AG04449 (cell line): ENCODE measurements at regions not wholly inside any gene's neighbourhood (a gene's known extent, or its start where the extent isn't known, plus 50 kb on each side); places are given as distances from the start of the nearest gene placed in this dataset.

Experiments
- CTCF ChIA-PET: fragments of 350-600 bp; formaldehyde crosslinking; extraction: SDS; loops from one replicate; lab custom pipeline; 2021; ENCODE audit warnings: antibody characterized with exemption; lab: Yijun Ruan, JAX
- POLR2A ChIA-PET: fragments of 400-600, 350-600 bp; formaldehyde crosslinking; extraction: SDS; loops from one replicate; lab custom pipeline; 2020; ENCODE audit warnings: antibody characterized with exemption, inconsistent platforms; lab: Yijun Ruan, JAX
- DNase-seq: peaks from one replicate; pipeline ENCODE4 v3.0.0-alpha.2; 2010; ENCODE audit warnings: low read depth, low spot score
- H3K4me3 ChIP-seq: 2 replicates; pipeline ENCODE4 v1.5.1; 2011; ENCODE audit warnings: low read depth, mild to moderate bottlenecking, control low read depth, low read length
- CTCF ChIP-seq: IDR thresholded peaks from one replicate; pipeline ENCODE4 v1.5.1; 2011; ENCODE audit warnings: mild to moderate bottlenecking, moderate library complexity, low read length, control low read depth, inconsistent platforms; ENCODE audit not compliant: insufficient read depth; ENCODE audit errors: missing control alignments

GRCh38 chr18:59810735-59811520 lies 88.9 kb upstream of the PMAIP1 start:
- H3K4me3 ChIP-seq, result no peak overlapping the region
- no peak for TF ChIP-seq CTCF
- CTCF ChIA-PET, result interaction anchor here (1.2 to 1.5 kb wide), 5 partner anchors 9 to 180 kb away, joined by 3 to 5 read pairs (median 4); no protein-coding TSS in a partner anchor
- POLR2A ChIA-PET, result no interaction called here
- no peak for DNase-seq

GRCh38 chr18:59810183-59810582 lies 89.6 kb upstream of the PMAIP1 start:
- H3K4me3 ChIP-seq, result no peak overlapping the region
- ChIA-PET POLR2A (no interaction called here), CTCF (interaction anchor here (1.3 kb wide), 1 partner anchor 10 kb away, joined by 3 read pairs; no protein-coding TSS in a partner anchor)
- no peak for DNase-seq
- TF ChIP-seq CTCF, result no peak

GRCh38 chr18:59802031-59802430 lies 97.8 kb upstream of the PMAIP1 start:
- DNase-seq, result no peak
- no peak overlapping the region for H3K4me3 ChIP-seq
- TF ChIP-seq CTCF, result no peak
- ChIA-PET POLR2A (no interaction called here), CTCF (interaction anchor here (1.0 to 3.4 kb wide), 4 partner anchors 9 to 170 kb away, joined by 3 to 15 read pairs (median 4); no protein-coding TSS in a partner anchor)

- POLR2A ChIA-PET, result no interaction called here
- DNase-seq, result no peak
- CTCF ChIA-PET, result interaction anchor here (1.0 to 3.4 kb wide), 5 partner anchors 10 to 170 kb away, joined by 3 to 15 read pairs (median 4); partner anchors contain the start of gene CCBE1
- no peak for TF ChIP-seq CTCF
- no peak overlapping the region for H3K4me3 ChIP-seq
Observed at GRCh38 chr18:59801576-59801975, 98.2 kb upstream of the PMAIP1 start.

- no peak for TF ChIP-seq CTCF
- no peak overlapping the region for H3K4me3 ChIP-seq
- ChIA-PET POLR2A (no interaction called here), CTCF (interaction anchor here (0.8 to 3.4 kb wide), 9 partner anchors 8 to 342 kb away, joined by 3 to 15 read pairs (median 4); partner anchors contain the start of gene CCBE1)
- no peak for DNase-seq
Observed at GRCh38 chr18:59800897-59801296, 98.9 kb upstream of the PMAIP1 start.

- CTCF ChIA-PET, result interaction anchor here (1.4 to 1.6 kb wide), 2 partner anchors 9 to 12 kb away, joined by 4 to 6 read pairs; no protein-coding TSS in a partner anchor
- DNase-seq, result no peak
- POLR2A ChIA-PET, result no interaction called here
- H3K4me3 ChIP-seq, result no peak overlapping the region
- no peak for TF ChIP-seq CTCF
Observed at GRCh38 chr18:59799383-59800015, 100.3 kb upstream of the PMAIP1 start.
